Gastrocnemius medialis (tissue), 4 donors: ENCODE measurements at regions not wholly inside any gene's neighbourhood (a gene's known extent, or its start where the extent isn't known, plus 50 kb on each side); places are given as distances from the start of the nearest gene placed in this dataset.

Experiments
- CTCF ChIP-seq, 5 experiments: fragments of 450-650 bp in 3 of 5; fragments of 200-600 bp in 2 of 5; sonication (generic) in 2 of 5; IDR thresholded peaks in 4 of 5; conservative IDR thresholded peaks in 1 of 5; 1 replicate in 4 of 5; 2 replicates in 1 of 5; pipeline ENCODE4 v1.5.1; 2016 to 2019; ENCODE audit warnings: antibody characterized with exemption in 5 of 5, mild to moderate bottlenecking in 3 of 5, moderate library complexity in 3 of 5
- POLR2A ChIP-seq, 2 donors: fragments of 450-650 bp; IDR thresholded peaks; one replicate each; pipeline ENCODE4 v1.6.1; 2017; ENCODE audit warnings: antibody characterized with exemption in 2 of 2, mild to moderate bottlenecking in 2 of 2, moderate library complexity in 2 of 2

- TF ChIP-seq CTCF (IDR thresholded peaks at IDR 0.05 in 4 of 5, conservative IDR thresholded peaks at IDR 0.05 in 1 of 5), result no peak
- TF ChIP-seq POLR2A (IDR thresholded peaks at IDR 0.05), result no peak
These were observed 275.9 kb upstream of the CCNG1 start for GRCh38 chr5:163161512-163161911.
